AG04449 (cell line): ENCODE measurements at regions not wholly inside any gene's neighbourhood (a gene's known extent, or its start where the extent isn't known, plus 50 kb on each side); places are given as distances from the start of the nearest gene placed in this dataset.
"Not testable (repeated sequence)": the region's sequence is repeated elsewhere in the genome, so short reads cannot be mapped to it uniquely, and the experiment has no call there.

Experiments
- CTCF ChIA-PET: fragments of 350-600 bp; formaldehyde crosslinking; extraction: SDS; loops from one replicate; lab custom pipeline; 2021; ENCODE audit warnings: antibody characterized with exemption; lab: Yijun Ruan, JAX
- POLR2A ChIA-PET: fragments of 400-600, 350-600 bp; formaldehyde crosslinking; extraction: SDS; loops from one replicate; lab custom pipeline; 2020; ENCODE audit warnings: antibody characterized with exemption, inconsistent platforms; lab: Yijun Ruan, JAX
- DNase-seq: peaks from one replicate; pipeline ENCODE4 v3.0.0-alpha.2; 2010; ENCODE audit warnings: low read depth, low spot score
- H3K4me3 ChIP-seq: 2 replicates; pipeline ENCODE4 v1.5.1; 2011; ENCODE audit warnings: low read depth, mild to moderate bottlenecking, control low read depth, low read length
- TF ChIP-seq, protein P1 (sequence below): IDR thresholded peaks from one replicate; pipeline ENCODE4 v1.5.1; 2011; ENCODE audit warnings: mild to moderate bottlenecking, moderate library complexity, low read length, control low read depth, inconsistent platforms; ENCODE audit not compliant: insufficient read depth; ENCODE audit errors: missing control alignments

DNA sequence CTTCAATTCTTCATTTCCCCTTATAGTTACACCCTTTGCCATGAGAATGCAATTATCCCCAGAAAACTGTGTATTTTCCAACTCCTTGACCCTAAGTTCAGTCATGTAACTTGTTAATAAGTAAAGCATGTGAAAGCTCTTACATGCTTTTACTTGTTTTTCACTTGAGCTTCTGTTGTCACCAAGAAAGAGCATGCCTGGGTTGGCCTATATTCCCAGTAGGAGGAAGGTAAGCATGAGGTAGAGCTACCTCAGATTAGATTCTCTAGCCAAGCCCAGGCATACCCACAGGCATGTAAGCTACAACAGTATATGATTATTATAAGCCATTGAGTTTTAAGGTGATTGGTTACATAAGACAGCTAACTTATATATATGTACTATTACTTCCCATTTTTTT is 101.7 kb upstream of the SMLR1 start:
- POLR2A ChIA-PET = no interaction called here
- CTCF ChIA-PET = interaction anchor here (1.0 kb wide), 1 partner anchor 28 kb away, joined by 5 read pairs; no protein-coding TSS in a partner anchor
- no peak for DNase-seq
- TF ChIP-seq, protein P1, sequence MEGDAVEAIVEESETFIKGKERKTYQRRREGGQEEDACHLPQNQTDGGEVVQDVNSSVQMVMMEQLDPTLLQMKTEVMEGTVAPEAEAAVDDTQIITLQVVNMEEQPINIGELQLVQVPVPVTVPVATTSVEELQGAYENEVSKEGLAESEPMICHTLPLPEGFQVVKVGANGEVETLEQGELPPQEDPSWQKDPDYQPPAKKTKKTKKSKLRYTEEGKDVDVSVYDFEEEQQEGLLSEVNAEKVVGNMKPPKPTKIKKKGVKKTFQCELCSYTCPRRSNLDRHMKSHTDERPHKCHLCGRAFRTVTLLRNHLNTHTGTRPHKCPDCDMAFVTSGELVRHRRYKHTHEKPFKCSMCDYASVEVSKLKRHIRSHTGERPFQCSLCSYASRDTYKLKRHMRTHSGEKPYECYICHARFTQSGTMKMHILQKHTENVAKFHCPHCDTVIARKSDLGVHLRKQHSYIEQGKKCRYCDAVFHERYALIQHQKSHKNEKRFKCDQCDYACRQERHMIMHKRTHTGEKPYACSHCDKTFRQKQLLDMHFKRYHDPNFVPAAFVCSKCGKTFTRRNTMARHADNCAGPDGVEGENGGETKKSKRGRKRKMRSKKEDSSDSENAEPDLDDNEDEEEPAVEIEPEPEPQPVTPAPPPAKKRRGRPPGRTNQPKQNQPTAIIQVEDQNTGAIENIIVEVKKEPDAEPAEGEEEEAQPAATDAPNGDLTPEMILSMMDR = no peak
- H3K4me3 ChIP-seq = no peak overlapping the region

DNA sequence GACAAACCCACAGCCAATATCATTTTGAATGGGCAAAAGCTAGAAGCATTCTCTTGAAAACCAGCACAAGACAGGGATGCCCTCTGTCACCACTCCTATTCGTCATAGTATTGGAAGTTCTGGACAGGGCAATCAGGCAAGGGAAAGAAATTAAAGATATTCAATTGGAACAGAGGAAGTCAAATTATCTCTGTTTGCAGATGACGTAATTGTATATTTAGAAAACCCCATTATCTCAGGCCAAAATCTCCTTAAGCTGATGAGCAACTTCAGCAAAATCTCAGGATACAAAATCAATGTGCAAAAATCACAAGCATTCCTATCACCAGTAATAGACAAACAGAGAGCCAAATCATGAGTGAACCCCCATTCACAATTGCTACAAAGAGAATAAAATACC is 99.1 kb upstream of the SMLR1 start:
- DNase-seq, H3K4me3 ChIP-seq, POLR2A ChIA-PET, CTCF ChIA-PET: not testable (repeated sequence)

DNA sequence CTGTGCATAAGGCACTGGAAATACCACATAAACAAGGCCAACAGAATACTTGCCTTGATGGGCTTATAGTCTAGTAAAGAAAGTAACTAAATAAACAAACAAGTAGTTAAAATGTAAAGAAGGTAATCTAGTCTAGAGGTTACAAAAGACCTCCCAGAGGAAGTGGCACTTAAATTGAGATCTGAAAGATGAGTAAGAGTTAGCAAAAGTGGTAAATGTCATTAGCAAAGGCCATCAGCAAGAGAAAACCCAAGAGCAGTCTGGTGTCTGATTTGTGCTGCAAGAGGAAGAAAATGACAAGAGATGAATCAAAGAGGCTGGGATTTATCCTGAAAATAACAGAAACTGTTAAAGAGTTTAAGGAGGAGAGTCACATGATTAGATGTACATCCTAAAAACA is 96.6 kb upstream of the SMLR1 start:
- POLR2A ChIA-PET = no interaction called here
- no peak for DNase-seq
- TF ChIP-seq, protein P1 = no peak
- CTCF ChIA-PET = interaction anchor here (1.4 kb wide), 1 partner anchor 26 kb away, joined by 3 read pairs; no protein-coding TSS in a partner anchor
- no peak overlapping the region for H3K4me3 ChIP-seq

DNA sequence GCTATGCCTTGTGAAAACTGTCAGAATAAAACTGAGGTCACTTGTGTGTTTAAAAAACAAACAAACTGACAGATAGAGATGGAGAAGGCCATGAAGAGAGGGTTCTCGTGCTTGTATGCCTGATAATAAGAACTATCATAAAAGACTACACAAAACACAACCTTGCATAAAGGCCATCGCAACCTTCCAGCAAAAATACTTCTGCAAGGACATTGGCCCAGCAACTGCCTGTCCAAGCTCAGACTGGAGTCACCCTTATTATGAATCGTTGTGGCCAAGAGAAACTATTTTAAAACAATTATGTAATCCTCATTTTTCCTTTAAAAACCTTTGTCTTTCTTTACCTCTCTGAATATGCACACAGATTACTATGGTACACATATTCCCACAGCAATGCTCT is 93.0 kb upstream of the SMLR1 start:
- CTCF ChIA-PET = interaction anchor here (1.1 kb wide), 1 partner anchor 9 kb away, joined by 4 read pairs; no protein-coding TSS in a partner anchor
- POLR2A ChIA-PET = no interaction called here
- TF ChIP-seq, protein P1 = no peak

DNA sequence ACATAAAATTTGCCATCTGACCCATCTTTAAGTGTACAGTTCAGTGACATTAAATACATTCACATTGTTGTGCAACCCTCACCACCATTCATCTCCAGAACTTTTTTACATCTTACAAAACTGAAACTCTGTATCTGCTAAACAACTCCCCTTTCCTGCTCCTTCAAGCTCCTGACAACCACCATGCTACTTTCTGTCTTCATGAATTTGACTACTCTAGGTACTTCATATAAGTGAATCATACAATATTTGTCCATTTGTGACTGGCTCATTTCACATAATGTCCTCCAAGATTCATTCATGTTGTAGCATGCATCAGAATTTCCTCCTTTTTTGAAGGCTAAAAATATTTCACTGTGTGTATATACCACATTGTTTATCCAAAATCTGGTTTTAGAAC is 86.9 kb upstream of the SMLR1 start:
- no peak overlapping the region for H3K4me3 ChIP-seq
- no peak for DNase-seq
- TF ChIP-seq, protein P1 = no peak
- POLR2A ChIA-PET = no interaction called here
- CTCF ChIA-PET = interaction anchor here (2.2 kb wide), 1 partner anchor 418 kb away, joined by 8 read pairs; no protein-coding TSS in a partner anchor

More for the DNA sequence above, 93.0 kb upstream of the SMLR1 start:
- no peak overlapping the region for H3K4me3 ChIP-seq
- no peak for DNase-seq

DNA sequence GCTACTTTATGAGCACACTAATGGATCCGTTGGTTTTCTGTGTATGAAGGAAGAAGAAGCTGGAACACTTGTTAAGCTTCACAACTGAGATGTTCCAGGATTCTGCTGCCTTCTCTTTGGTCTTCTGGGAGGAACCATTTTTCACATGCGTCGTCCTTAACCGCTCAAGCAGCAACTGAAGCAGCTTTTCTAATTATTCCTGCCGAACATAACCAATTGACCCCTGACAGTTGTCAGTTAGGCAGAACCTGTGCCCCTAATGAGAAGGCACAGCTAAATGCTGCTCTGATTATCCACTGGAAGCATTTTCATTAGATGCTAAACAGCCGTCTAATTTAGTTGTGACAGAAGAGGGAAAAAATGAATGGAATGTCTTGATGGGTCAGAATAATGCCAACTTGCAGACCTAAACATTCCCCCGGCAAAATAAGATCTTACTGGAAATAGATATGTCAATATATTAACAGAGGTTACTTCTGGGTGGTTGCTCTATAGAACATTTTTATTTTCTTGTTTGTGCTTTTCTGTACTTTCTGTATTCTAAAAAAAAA is 85.0 kb upstream of the SMLR1 start:
- peak; percentile 4 for DNase-seq
- TF ChIP-seq, protein P1 = no peak
- H3K4me3 ChIP-seq = no peak overlapping the region
- CTCF ChIA-PET = interaction anchor here (0.7 to 2.8 kb wide), 7 partner anchors 13 to 420 kb away, joined by 3 to 11 read pairs (median 5); no protein-coding TSS in a partner anchor
- POLR2A ChIA-PET = no interaction called here

DNA sequence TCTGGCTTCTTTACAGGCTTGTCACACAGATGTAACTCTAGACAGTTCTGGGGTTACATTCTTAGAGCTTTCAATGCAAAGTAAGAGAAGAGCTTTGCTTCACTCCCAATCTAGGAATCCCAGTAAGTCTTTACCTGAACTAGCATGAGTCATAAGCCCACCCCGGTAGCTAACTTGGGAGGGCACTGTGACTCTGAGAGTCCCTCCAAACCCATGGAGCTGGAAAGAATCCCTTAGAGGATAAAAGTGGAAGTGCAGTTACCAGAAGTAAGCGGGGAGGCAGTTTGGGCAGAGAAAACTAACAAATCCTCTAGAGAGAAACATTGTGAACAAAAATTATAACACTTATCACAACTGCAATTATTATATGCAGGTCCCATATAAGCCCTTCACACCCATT is 84.0 kb upstream of the SMLR1 start:
- CTCF ChIA-PET = interaction anchor here (0.7 to 2.8 kb wide), 7 partner anchors 9 to 45 kb away, joined by 3 to 11 read pairs (median 4); no protein-coding TSS in a partner anchor
- TF ChIP-seq, protein P1 = no peak
- H3K4me3 ChIP-seq = no peak overlapping the region
- POLR2A ChIA-PET = no interaction called here
- no peak for DNase-seq
